ENCODE measurements at regions not wholly inside any gene's neighbourhood (a gene's known extent, or its start where the extent isn't known, plus 50 kb on each side); places are given as distances from the start of the nearest gene placed in this dataset.

DNA sequence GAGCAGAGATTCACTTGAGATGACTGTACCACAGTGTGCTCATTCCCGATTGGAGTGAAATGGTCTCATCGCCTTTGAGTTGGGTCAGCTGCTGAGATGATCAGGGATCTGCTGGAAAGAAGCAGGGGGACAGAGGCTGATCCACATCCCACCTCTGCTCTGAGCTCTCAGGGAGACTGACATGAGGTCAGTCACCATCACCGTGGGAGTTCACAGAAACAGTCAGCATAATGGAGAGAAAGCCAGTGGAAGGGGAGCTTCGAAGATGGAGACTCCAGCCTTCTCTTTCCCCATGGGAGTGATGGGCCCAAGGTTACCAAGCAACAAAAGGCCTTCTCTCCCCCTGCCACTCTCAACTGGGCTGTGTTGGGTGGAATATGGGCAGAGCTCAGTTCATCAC is 276.4 kb downstream of the CDK5RAP2 start:
- WGBS (ENCODE audit: insufficient coverage, low coverage, low lambda C conversion rate, missing lambda C conversion rate): 79% methylated on average over 2 of the region's 4 CpGs
- Histone ChIP-seq H3K4me1 (no peaks in the 10 kb centered on the region), H3K27me3 (no peaks in the 10 kb centered on the region), H3K36me3 (no peaks in the 10 kb centered on the region), H3K4me3 (no peak overlapping the region), H3K9me3 (no peaks in the 10 kb centered on the region), H3K27ac (no peak overlapping the region)
- TF ChIP-seq POLR2A (IDR thresholded peaks at IDR 0.05): no peak
- TF ChIP-seq, protein P1, sequence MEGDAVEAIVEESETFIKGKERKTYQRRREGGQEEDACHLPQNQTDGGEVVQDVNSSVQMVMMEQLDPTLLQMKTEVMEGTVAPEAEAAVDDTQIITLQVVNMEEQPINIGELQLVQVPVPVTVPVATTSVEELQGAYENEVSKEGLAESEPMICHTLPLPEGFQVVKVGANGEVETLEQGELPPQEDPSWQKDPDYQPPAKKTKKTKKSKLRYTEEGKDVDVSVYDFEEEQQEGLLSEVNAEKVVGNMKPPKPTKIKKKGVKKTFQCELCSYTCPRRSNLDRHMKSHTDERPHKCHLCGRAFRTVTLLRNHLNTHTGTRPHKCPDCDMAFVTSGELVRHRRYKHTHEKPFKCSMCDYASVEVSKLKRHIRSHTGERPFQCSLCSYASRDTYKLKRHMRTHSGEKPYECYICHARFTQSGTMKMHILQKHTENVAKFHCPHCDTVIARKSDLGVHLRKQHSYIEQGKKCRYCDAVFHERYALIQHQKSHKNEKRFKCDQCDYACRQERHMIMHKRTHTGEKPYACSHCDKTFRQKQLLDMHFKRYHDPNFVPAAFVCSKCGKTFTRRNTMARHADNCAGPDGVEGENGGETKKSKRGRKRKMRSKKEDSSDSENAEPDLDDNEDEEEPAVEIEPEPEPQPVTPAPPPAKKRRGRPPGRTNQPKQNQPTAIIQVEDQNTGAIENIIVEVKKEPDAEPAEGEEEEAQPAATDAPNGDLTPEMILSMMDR (IDR thresholded peaks at IDR 0.05): no peak
- DNase-seq (no peak), ATAC-seq (no peak)
- intact Hi-C loops (cut with DNase I): no loop called here

DNA sequence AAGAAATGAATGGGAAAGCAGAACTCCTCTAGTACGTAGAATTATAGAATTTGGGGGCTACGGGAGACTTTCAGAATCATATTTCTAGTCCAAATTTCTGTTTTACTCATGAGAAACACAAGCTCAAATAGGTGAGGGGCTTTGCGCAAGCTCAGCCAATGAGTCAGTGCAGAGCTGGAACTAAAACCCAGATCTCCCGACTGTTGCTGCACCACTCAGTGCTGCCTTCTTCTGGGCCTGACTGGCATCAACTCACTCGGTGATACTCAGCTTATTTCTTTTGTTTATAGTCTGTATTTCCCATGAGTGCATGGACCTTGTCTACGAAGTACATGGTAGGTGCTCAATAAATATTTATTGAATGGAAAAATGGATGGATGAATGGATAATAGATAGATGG is 280.2 kb downstream of the CDK5RAP2 start:
- Histone ChIP-seq H3K27ac (no peak overlapping the region), H3K27me3 (no peaks in the 10 kb centered on the region), H3K9me3 (no peaks in the 10 kb centered on the region), H3K36me3 (no peaks in the 10 kb centered on the region), H3K4me3 (no peak overlapping the region), H3K4me1 (no peaks in the 10 kb centered on the region)
- DNase-seq (no peak), ATAC-seq (no peak)
- WGBS (ENCODE audit: insufficient coverage, low coverage, low lambda C conversion rate, missing lambda C conversion rate): 59% methylated on average over 4 of the region's 6 CpGs
- intact Hi-C loops (cut with DNase I): no loop called here
- TF ChIP-seq, protein P1 (IDR thresholded peaks at IDR 0.05): no peak
- no peak for TF ChIP-seq POLR2A (IDR thresholded peaks at IDR 0.05)

DNA sequence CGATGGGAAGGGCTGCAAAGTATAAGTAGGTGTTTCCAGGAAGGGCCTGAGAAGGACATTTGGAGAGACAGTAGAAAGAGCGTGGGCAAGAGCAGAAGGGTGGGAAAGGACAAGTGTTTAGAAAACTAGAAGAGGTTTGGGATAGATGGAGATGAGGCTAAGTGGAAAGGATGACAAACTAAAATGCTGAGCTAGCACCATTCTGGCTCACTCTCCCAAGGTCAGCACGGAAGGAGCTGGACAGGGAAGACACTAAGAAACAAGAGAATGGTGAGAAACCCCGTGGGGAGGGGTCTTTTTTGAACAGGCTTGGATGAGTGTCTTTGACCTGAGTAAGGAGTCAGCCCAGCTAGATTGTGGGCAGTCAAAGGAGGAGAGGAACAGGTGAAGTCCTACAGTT is 286.0 kb downstream of the CDK5RAP2 start:
- H3K4me3 ChIP-seq: no peak overlapping the region
- no peaks in the 10 kb centered on the region for H3K36me3 ChIP-seq
- ATAC-seq (no peak), DNase-seq (no peak)
- intact Hi-C loops (cut with DNase I): no loop called here
- no peak for TF ChIP-seq POLR2A (IDR thresholded peaks at IDR 0.05)
- TF ChIP-seq, protein P1 (IDR thresholded peaks at IDR 0.05): no peak
- no peak overlapping the region for H3K27ac ChIP-seq
- H3K27me3 ChIP-seq: no peaks in the 10 kb centered on the region
- WGBS (ENCODE audit: insufficient coverage, low coverage, low lambda C conversion rate, missing lambda C conversion rate): 67% methylated on average over 4 of the region's 4 CpGs
- H3K9me3 ChIP-seq: no peaks in the 10 kb centered on the region
- peaks cover 0 to 3% (median 0%) of the 10 kb centered on the region in 4 donors for H3K4me1 ChIP-seq

DNA sequence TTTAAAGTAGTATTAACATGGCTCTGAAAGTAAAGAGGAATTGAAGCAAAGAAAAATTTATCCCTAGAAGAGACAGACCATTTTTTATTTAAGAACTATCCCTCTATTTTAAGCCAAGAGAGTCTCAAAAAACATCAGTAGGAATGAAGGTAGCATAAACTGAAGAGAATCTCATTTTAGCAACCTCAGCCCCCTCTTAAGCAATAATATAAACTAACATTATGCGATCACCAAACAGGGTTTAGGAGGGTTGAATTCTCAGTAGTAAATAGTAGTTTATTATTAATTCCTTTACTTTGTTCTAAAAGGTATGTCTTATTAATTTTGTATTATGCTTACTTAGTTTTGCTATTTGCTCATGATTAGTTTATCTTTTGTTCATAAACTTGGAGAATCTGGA is 287.4 kb downstream of the CDK5RAP2 start:
- TF ChIP-seq, protein P1 (IDR thresholded peaks at IDR 0.05): no peak
- TF ChIP-seq POLR2A (IDR thresholded peaks at IDR 0.05): no peak
- no peaks in the 10 kb centered on the region for H3K9me3 ChIP-seq
- intact Hi-C loops (cut with DNase I): no loop called here
- DNase-seq (no peak), ATAC-seq (peak in 3 of 4 donors; percentile 59 to 74 (median 72))
- H3K27me3 ChIP-seq: no peaks in the 10 kb centered on the region
- 7% methylated on average over 1 of the region's 1 CpG for WGBS (ENCODE audit: insufficient coverage, low coverage, low lambda C conversion rate, missing lambda C conversion rate)
- no peak overlapping the region for H3K27ac ChIP-seq
- H3K4me3 ChIP-seq: no peak overlapping the region
- H3K36me3 ChIP-seq: no peaks in the 10 kb centered on the region
- peaks cover 0 to 3% (median 0%) of the 10 kb centered on the region in 4 donors for H3K4me1 ChIP-seq

DNA sequence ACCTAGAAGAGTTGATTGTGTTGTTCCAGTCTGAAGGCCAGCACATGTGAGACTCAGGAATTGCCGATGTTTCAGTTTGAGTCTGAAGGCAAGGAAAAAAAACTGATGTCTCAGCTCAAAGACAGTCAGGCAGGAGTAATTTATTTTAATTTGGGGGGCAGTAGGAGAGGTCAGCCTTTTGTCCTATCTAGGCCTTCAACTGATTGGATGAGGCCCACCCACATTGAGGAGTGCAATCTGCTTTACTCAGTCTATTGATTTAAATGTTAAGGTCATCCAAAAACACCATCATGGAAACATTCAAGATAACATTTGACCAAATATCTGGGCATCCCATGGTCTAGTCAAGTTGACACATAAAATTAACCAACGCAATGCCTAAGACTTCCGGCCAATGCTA is 288.9 kb downstream of the CDK5RAP2 start:
- no peak for DNase-seq
- ATAC-seq: no peak
- Histone ChIP-seq H3K27me3 (no peaks in the 10 kb centered on the region), H3K27ac (no peak overlapping the region), H3K4me1 (peaks cover 0 to 3% (median 0%) of the 10 kb centered on the region in 4 donors), H3K4me3 (no peak overlapping the region), H3K9me3 (no peaks in the 10 kb centered on the region), H3K36me3 (no peaks in the 10 kb centered on the region)
- 86% methylated on average over 3 of the region's 3 CpGs for WGBS (ENCODE audit: insufficient coverage, low coverage, low lambda C conversion rate, missing lambda C conversion rate)
- TF ChIP-seq, protein P1 (IDR thresholded peaks at IDR 0.05): no peak
- TF ChIP-seq POLR2A (IDR thresholded peaks at IDR 0.05): no peak
- intact Hi-C loops (cut with DNase I): no loop called here
